CD4-positive, alpha-beta T cell treated with Interleukin-2 at 100 ng/mL for 4 hours (primary cell): ENCODE measurements at regions not wholly inside any gene's neighbourhood (a gene's known extent, or its start where the extent isn't known, plus 50 kb on each side); places are given as distances from the start of the nearest gene placed in this dataset.
"Not testable (repeated sequence)": the region's sequence is repeated elsewhere in the genome, so short reads cannot be mapped to it uniquely, and the experiment has no call there.

Source experiments
- DNase-seq: peaks from one replicate; pipeline ENCODE4 v3.0.0-alpha.2; 2020; ENCODE audit warnings: low spot score

- DNase-seq, result no peak
Measured at GRCh38 chr1:172717722-172718465, 59.0 kb downstream of the FASLG start.

DNA sequence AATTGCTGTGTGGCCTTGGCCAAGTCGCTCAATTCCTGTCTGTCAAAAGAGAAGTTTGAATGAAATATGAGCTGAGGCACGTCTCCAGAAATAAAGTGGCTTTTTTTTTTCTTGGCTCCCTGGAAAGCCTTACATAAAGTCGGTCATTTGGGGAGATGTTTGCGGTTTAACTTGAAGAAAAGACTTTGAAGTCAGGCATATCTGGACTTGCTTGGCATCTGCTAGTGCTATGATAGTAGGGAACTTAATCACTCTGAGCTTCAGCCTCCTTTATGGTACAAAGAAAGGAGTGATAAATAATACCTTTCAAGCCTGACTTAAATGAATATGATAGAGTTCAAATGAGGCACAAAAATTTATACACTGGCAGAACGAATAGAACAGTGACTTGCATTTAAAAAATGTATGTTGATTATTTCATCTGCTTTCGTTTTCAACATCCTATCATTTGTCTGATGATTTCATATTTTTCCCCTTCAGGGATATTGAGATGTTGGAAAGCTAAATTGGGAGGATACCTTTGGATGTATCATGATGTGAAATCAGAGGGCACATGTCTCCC is 60.2 kb downstream of the FASLG start:
- no peak for DNase-seq

- peak; percentile 73 for DNase-seq
Measured at GRCh38 chr1:172719694-172720138, 60.8 kb downstream of the FASLG start.

- DNase-seq, result no peak
Measured at GRCh38 chr1:172720339-172720738, 61.4 kb downstream of the FASLG start.

DNA sequence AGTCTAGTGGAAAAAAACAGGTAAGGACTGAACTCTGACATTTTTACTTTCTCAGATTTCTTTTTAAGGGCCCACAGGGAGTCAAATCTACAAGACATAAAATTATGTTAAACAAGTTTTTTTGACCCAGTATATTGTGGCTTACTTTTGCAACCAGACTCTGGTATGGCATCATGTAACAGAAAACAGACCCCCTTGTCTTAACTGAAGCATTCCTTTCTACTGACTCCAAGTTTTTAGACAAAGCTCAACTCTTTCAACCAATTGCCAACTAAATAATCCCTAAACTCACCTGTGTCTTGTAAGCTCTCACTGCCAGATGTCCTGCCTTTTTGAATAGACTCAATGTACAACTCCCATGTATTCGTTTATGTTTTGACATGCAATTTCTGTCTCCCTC is 64.3 kb downstream of the FASLG start:
- DNase-seq, result no peak

DNA sequence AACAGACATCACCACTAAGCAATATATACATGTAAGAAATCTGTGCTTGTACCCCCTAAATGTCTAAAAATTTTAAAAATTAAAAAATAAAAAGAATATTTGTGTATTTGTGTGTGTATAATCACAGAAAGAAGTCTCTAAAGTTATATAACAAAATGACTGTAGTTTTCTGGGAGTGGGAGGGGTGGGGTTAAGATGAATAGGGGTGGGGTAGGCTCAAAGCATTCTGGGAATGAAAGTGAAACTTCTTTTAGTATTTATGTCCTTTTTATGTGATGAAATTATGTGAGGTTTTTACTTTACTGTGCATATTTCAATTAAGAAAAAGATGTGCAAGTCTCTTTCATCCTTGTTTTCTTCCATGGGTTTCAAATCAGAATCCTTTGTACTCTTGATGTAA is 65.3 kb downstream of the FASLG start:
- no peak for DNase-seq

GRCh38 chr1:172724765-172725613 is 66.1 kb downstream of the FASLG start:
- no peak for DNase-seq

DNA sequence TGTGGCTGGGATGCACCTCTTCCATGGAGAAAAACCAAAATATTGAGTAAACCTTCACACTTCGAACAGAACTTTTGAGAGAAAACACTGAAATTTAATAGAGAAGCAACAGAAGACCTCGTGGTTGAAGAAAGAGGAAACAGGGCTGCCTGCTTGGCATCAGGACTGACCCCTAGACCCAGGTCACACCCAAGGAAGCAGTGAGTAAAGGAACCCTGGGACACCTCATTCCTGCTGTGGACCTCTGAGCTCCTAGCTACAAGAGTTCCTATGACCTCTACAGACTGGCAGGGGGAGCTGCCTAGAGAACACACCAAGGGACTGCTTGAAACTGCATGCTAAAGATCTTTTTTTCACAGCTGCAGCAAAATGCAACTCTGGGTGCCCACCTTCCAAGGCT is 67.8 kb downstream of the FASLG start:
- no peak for DNase-seq

DNA sequence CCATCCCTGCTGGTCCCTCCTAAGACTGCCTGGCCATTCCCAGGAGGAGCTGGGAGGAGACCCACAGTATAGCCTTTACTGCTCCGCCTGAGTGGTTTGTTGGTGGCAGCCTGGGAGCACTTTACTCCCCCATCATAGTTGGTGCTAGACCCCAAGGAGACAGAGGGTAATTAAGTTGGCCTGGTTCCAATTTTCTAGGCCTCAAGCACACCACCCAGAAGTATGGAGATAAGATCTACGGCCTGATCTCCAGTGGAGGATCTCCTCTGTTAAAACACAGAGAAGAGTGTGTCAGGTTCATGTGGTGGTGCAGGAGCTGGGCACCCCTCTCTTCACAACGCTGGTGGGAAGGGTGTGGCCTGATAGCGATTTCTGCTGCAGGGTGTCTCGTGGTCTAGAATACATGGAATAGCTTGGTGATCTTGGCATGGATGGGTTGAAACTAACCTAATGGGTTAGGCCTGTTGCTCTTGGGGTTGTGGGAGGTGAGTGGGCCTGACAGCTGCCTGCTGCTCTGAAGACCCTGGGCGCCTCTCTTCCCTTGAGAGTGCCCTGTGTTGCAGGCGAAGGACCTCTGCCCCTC is 68.5 kb downstream of the FASLG start:
- no peak for DNase-seq

DNA sequence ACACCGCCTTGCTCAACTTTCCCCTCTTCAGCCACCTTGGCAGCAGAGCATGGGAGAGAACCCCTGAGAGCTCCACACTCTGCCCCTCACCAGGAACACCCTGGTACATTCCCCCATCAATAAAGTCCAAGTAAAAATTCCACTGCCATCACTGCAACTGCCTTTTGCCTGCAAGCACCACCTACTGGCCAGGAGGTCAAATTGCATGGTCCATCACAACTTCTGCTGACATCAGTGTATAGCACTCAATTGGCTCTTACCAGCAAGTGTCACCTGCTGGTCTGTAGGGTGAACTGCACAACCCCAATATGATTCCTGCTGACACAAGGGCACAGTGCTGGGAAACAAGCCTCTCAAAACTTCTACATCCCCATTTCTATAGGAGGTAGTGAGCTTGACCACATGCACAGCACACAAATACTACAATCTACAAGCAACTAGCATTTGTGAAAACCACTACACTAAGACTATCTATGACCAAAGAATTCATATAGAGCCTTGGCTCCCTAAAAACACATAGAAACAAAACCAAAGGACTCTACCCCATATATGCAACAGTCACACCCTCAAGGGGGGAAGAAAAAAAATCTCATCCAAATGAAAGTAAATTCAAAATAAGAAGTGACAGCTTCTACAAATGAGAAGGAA is 69.2 kb downstream of the FASLG start:
- peak; percentile 66 for DNase-seq

DNA sequence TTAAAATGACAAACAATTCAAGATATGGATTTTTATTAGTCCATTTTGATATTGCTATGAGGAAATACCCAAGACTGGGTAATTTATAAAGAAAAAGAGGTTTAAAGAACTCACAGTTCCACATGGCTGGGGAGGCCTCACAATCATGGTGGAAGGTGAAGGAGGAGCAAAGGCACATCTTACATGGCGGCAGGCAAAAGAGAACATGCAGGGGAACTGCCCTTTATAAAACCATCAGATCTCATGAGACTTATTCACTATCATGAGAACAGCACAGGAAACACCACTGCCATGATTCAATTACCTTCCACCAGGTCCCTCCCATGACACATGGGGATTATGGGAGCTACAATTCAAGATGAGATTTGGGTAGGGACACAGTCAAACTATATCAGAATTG is 69.8 kb downstream of the FASLG start:
- DNase-seq, result not testable (repeated sequence)

GRCh38 chr1:172732427-172732826 is 73.5 kb downstream of the FASLG start:
- no peak for DNase-seq

GRCh38 chr1:172733815-172734214 is 74.9 kb downstream of the FASLG start:
- DNase-seq, result no peak

DNA sequence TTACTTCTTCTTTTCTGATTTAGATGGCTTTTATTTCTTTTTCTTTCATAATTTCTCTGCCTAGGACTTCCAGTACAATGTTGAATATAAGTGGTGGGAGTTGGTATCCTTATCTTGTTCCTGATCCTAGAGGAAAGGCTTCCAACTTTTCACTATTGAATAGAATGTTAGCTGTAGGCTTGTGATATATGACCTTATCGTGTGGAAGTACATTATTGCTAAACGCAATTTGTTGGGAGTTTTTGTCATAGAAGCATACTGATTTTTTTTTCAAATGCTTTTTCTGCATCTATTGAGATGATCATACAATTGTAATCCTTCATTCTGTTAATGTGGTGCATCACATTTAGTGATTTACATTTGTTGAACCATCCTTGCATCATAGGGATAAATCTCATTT is 79.5 kb downstream of the FASLG start:
- DNase-seq, result no peak

DNA sequence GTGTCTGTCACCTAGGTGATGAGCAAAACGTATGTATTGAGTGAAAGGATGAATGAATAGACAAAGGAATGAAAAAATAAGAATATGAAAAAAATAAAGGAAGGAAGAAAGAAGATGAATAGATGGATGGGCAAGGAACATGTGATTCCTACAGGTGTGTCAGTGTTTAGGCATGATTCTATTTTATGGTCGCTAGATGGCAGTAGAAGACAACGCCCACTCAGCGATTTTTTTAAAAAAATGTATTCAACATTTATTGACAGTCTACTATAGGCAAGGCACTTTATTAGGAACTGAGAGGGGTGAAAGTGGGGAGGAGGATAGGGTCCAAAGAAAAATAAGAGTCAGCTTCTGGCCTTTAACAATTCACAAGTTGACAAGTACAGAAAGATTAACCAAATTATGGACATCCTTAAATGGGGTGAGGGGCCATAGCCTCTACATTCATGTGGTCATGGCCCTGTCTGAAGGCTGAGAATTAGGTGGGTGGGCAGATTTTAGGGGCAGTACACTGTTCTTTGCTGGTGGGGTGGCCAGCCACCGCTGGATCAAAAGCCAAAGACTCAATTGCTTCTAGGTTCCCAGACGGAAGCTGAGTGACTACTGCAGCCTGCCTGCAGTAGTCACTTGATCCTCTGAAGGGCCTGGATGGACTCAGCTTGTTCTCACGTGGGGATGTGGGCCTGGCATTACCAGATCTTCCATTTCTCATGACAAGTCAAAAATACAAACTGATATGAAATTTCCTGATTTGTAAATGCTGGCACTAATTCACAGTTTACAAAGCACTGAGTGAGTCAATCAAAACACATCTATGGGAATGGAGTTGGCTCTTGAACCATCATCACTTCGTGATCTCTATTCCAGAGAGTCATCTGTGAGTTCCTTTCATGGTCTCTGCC is 83.9 kb downstream of the FASLG start:
- DNase-seq, result peak; percentile 68

DNA sequence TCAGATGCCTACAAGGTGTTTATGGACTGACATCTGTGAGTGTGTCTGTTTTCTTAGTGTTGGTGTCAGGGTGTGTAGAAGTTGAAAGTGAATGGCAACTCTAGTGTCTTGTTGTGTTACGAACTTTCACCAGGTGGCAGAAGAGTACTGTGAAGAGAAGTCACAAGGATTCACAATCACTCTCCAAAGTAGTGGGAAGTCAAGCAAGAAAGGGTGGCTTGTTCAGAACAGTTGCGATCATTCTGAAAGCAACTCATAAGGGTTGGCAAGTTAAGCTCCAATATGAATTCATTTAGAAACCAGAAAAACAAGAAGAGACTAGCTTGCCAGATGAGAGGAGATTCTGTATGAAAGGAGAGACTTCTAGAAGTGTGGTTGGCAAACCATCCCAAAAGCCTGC is 86.1 kb downstream of the FASLG start:
- DNase-seq, result peak; percentile 74

DNA sequence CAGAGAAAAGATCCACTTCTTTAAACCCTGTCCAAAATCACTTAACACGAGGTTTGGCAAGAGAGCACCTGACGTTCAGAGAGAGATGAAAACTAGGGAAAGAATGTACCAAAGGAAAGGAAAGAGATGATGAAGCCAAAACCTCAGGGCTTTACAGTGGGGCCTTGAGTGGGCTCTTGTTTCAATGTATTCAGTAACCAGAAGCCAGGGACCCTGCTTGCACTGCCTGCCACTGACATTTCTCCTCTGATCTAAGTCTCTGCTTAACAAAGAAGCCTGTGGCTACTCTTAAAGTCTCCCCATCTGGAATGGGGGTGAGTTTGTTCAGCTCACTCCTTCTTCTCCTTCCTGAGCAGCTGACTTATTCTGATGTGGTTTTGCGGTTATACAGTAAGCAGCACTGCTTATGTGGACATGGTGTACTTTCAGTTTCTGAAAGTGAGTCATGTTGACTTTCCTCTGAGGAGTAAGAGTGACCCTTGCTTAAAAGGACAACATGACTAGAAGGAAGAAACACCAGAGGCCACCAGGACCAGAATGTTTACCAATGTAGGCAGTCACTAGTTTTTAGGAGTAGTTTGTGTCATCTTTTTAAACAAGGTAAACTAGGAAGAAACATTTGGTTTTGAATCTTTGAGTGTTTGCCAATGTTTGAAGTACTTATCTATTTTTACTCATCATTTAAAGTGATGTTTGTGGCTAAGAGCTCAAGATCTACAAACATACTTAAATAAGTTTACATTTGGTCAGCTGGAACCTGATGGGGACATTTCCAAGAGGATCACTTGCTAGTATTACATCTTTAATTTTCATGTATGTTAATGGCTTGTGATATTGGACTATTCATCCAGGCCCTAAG is 87.4 kb downstream of the FASLG start:
- DNase-seq, result peak; percentile 73

GRCh38 chr1:172748201-172748600 is 89.3 kb downstream of the FASLG start:
- no peak for DNase-seq

- no peak for DNase-seq
Measured at GRCh38 chr1:172751683-172752082, 92.8 kb downstream of the FASLG start.

DNA sequence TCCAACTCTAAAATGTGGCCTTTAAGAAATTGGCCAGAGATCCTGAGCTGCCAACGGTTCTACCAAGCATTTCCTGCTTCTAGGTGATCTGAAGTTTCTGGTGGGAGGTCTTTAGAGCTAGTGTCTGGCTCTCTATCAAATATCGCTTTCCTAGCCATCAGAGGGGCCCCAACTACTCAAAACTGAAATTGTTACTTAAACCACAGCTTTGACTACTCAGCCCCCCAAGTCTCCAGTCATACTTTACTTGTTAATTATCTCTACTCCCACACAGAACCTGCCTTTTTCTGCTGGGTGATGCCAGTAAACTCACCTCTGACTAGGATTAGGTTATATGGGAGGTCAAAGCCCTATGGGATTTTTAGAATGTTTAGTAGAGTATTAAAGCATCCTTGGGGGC is 95.1 kb downstream of the FASLG start:
- DNase-seq, result no peak
